GM12892 (cell line): ENCODE measurements at regions not wholly inside any gene's neighbourhood (a gene's known extent, or its start where the extent isn't known, plus 50 kb on each side); places are given as distances from the start of the nearest gene placed in this dataset.

Source experiments
- POLR2A ChIP-seq: IDR thresholded peaks from 2 replicates; pipeline ENCODE4 v1.6.1; 2011; ENCODE audit warnings: low read depth, low read length, control low read depth
- POLR2AphosphoS5 ChIP-seq: IDR thresholded peaks from 2 replicates; pipeline ENCODE4 v1.6.1; 2011; ENCODE audit warnings: low read depth, low read length, control low read depth

DNA sequence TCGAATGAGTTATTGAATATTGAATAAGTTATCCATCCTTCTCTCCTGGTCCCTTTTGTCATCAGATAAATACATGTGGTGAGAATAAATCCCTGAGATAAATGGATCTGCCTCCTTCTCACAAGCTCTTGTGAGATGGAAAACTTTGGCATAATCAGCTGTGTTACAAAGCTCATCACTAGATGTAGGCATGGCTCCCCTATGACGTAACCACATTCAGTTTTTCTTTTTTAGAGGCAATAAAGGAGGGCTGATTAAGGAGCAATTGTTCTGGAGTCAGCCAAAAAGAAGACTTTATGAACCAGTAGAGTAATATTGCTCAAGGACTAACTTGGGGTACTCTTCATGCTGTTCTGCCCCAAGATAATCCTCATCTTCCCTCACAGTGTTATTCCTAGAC is 90.5 kb upstream of the GATB start:
- no peak for TF ChIP-seq POLR2A
- no peak for TF ChIP-seq POLR2AphosphoS5
